H1 (cell line): ENCODE measurements at regions not wholly inside any gene's neighbourhood (a gene's known extent, or its start where the extent isn't known, plus 50 kb on each side); places are given as distances from the start of the nearest gene placed in this dataset.

Source experiments
- CHD2 ChIP-seq: IDR thresholded peaks from 2 replicates; pipeline ENCODE4 v1.6.1; 2012; ENCODE audit warnings: low read length, improper control_type of control experiment
- CREB1 ChIP-seq: IDR thresholded peaks from 2 replicates; pipeline ENCODE4 v1.6.1; 2012; ENCODE audit warnings: inconsistent platforms
- TAF1 ChIP-seq: IDR thresholded peaks from 2 replicates; pipeline ENCODE4 v1.6.1; 2011; ENCODE audit warnings: mild to moderate bottlenecking, low read depth, low read length
- TF ChIP-seq, protein P1 (sequence below): fragments of 300-600 bp; sonication (generic); IDR thresholded peaks from 2 replicates; pipeline ENCODE4 v1.7.1; 2012; ENCODE audit warnings: low read length, moderate library complexity, mild to moderate bottlenecking, inconsistent platforms; ENCODE audit not compliant: insufficient replicate concordance

DNA sequence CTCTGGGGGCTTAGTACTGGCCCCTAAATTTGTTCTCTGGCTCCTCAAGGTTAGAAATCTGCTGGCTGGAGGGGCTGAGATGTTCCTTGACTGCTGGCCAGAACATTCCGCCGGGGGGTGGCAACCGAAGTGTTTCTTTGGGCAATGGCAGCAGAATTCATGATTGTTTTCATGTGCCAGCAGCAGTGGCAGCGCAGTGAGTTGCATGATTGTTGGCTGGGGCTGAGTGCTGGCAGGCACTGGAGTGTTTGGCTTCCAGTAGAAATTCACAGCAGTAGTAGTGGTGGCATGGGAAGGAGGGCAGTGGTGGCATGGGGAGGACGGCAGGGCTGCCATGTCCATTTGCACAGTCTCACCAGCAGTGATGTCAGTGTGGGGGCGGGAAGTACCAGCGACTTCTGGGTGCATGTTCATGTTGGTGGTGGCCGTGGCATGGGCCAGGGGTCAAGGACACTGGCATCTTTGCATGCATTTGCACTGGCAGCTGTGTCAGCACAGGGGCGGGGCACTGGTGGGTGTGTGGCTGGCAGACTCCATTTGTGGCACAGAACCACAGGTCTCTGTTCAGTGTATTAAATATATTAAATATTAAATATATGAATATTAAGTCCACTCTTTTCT lies 130.6 kb upstream of the CDH7 start (continued):
- TF ChIP-seq, protein P1, sequence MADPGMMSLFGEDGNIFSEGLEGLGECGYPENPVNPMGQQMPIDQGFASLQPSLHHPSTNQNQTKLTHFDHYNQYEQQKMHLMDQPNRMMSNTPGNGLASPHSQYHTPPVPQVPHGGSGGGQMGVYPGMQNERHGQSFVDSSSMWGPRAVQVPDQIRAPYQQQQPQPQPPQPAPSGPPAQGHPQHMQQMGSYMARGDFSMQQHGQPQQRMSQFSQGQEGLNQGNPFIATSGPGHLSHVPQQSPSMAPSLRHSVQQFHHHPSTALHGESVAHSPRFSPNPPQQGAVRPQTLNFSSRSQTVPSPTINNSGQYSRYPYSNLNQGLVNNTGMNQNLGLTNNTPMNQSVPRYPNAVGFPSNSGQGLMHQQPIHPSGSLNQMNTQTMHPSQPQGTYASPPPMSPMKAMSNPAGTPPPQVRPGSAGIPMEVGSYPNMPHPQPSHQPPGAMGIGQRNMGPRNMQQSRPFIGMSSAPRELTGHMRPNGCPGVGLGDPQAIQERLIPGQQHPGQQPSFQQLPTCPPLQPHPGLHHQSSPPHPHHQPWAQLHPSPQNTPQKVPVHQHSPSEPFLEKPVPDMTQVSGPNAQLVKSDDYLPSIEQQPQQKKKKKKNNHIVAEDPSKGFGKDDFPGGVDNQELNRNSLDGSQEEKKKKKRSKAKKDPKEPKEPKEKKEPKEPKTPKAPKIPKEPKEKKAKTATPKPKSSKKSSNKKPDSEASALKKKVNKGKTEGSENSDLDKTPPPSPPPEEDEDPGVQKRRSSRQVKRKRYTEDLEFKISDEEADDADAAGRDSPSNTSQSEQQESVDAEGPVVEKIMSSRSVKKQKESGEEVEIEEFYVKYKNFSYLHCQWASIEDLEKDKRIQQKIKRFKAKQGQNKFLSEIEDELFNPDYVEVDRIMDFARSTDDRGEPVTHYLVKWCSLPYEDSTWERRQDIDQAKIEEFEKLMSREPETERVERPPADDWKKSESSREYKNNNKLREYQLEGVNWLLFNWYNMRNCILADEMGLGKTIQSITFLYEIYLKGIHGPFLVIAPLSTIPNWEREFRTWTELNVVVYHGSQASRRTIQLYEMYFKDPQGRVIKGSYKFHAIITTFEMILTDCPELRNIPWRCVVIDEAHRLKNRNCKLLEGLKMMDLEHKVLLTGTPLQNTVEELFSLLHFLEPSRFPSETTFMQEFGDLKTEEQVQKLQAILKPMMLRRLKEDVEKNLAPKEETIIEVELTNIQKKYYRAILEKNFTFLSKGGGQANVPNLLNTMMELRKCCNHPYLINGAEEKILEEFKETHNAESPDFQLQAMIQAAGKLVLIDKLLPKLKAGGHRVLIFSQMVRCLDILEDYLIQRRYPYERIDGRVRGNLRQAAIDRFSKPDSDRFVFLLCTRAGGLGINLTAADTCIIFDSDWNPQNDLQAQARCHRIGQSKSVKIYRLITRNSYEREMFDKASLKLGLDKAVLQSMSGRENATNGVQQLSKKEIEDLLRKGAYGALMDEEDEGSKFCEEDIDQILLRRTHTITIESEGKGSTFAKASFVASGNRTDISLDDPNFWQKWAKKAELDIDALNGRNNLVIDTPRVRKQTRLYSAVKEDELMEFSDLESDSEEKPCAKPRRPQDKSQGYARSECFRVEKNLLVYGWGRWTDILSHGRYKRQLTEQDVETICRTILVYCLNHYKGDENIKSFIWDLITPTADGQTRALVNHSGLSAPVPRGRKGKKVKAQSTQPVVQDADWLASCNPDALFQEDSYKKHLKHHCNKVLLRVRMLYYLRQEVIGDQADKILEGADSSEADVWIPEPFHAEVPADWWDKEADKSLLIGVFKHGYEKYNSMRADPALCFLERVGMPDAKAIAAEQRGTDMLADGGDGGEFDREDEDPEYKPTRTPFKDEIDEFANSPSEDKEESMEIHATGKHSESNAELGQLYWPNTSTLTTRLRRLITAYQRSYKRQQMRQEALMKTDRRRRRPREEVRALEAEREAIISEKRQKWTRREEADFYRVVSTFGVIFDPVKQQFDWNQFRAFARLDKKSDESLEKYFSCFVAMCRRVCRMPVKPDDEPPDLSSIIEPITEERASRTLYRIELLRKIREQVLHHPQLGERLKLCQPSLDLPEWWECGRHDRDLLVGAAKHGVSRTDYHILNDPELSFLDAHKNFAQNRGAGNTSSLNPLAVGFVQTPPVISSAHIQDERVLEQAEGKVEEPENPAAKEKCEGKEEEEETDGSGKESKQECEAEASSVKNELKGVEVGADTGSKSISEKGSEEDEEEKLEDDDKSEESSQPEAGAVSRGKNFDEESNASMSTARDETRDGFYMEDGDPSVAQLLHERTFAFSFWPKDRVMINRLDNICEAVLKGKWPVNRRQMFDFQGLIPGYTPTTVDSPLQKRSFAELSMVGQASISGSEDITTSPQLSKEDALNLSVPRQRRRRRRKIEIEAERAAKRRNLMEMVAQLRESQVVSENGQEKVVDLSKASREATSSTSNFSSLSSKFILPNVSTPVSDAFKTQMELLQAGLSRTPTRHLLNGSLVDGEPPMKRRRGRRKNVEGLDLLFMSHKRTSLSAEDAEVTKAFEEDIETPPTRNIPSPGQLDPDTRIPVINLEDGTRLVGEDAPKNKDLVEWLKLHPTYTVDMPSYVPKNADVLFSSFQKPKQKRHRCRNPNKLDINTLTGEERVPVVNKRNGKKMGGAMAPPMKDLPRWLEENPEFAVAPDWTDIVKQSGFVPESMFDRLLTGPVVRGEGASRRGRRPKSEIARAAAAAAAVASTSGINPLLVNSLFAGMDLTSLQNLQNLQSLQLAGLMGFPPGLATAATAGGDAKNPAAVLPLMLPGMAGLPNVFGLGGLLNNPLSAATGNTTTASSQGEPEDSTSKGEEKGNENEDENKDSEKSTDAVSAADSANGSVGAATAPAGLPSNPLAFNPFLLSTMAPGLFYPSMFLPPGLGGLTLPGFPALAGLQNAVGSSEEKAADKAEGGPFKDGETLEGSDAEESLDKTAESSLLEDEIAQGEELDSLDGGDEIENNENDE: no peak
- TF ChIP-seq CHD2 (no peak), CREB1 (no peak), TAF1 (no peak)
- TF ChIP-seq, all 59 proteins: peak for 0
